IMR-90 (cell line): ENCODE measurements at regions not wholly inside any gene's neighbourhood (a gene's known extent, or its start where the extent isn't known, plus 50 kb on each side); places are given as distances from the start of the nearest gene placed in this dataset.

Experiments used
- ATAC-seq: fragments of 200-7000 bp; cut with Tn5 transposase; 2 replicates; pipeline ENCODE4 v1.9.1; 2020; ENCODE audit warnings: low read depth, mild to moderate bottlenecking, moderate library complexity
- BruUV-seq: library from RNA; stranded (reverse); fragments of 400-500 nt; replicated peaks from 2 replicates; lab custom pipeline; 2021; lab: Mats Ljungman, UMichigan
- CTCF ChIA-PET: fragments of 300-600 bp; formaldehyde crosslinking; extraction: SDS; loops from one replicate; lab custom pipeline; 2021; ENCODE audit warnings: antibody characterized with exemption; lab: Yijun Ruan, JAX
- POLR2A ChIA-PET: fragments of 300-600 bp; sonication (Branson Sonifier 250); formaldehyde crosslinking; loops from one replicate; lab custom pipeline; 2022; ENCODE audit warnings: antibody characterized with exemption; ENCODE audit not compliant: unreplicated experiment; lab: Charles Lee
- DNase-seq: peaks from one replicate; pipeline ENCODE4 v3.0.0; 2013
- H2AFZ ChIP-seq: replicated peaks from 2 replicates; pipeline ENCODE3; 2013; ENCODE audit warnings: low read length, mild to moderate bottlenecking; ENCODE audit not compliant: poor library complexity
- H2AK5ac ChIP-seq: 2 replicates; pipeline ENCODE4 v1.6.1; 2013; ENCODE audit warnings: low read depth, low read length, inconsistent platforms
- H2AK9ac ChIP-seq: replicated peaks from 2 replicates; pipeline ENCODE3; 2013; ENCODE audit warnings: mild to moderate bottlenecking, low read depth, low read length, moderate library complexity; ENCODE audit not compliant: poor library complexity
- H2BK120ac ChIP-seq: 2 replicates; pipeline ENCODE4 v1.6.1; 2013; ENCODE audit warnings: low read depth, low read length, inconsistent platforms
- H2BK15ac ChIP-seq: 3 replicates; pipeline ENCODE4 v1.6.1; 2013; ENCODE audit warnings: low read depth, low read length, inconsistent platforms
- H2BK20ac ChIP-seq: 2 replicates; pipeline ENCODE4 v1.6.1; 2013; ENCODE audit warnings: low read depth, mild to moderate bottlenecking, inconsistent platforms, low read length, moderate library complexity
- H2BK5ac ChIP-seq: 2 replicates; pipeline ENCODE4 v1.6.1; 2013; ENCODE audit warnings: mild to moderate bottlenecking, low read depth, low read length, inconsistent platforms; ENCODE audit not compliant: poor library complexity, severe bottlenecking
- H3K14ac ChIP-seq: replicated peaks from 2 replicates; pipeline ENCODE4 v1.6.1; 2013; ENCODE audit warnings: low read depth, low read length, inconsistent platforms
- H3K18ac ChIP-seq: 2 replicates; pipeline ENCODE4 v1.6.1; 2013; ENCODE audit warnings: low read depth, low read length, control low read depth
- H3K23ac ChIP-seq: 2 replicates; pipeline ENCODE4 v1.6.1; 2013; ENCODE audit warnings: low read depth, low read length, inconsistent platforms
- H3K27ac ChIP-seq: 2 replicates; pipeline ENCODE4 v1.5.1; 2013; ENCODE audit warnings: mild to moderate bottlenecking, control low read depth, low read length; ENCODE audit not compliant: insufficient read depth
- H3K27me3 ChIP-seq: 2 replicates; pipeline ENCODE4 v1.6.1; 2013; ENCODE audit warnings: low read length; ENCODE audit not compliant: control insufficient read depth, insufficient read depth
- H3K36me3 ChIP-seq: 2 replicates; pipeline ENCODE4 v1.6.1; 2013; ENCODE audit warnings: low read length, mixed read lengths; ENCODE audit not compliant: control insufficient read depth, insufficient read depth
- H3K4ac ChIP-seq: 2 replicates; pipeline ENCODE4 v1.6.1; 2013; ENCODE audit warnings: low read depth, low read length, inconsistent platforms
- H3K4me1 ChIP-seq: 2 replicates; pipeline ENCODE4 v1.6.1; 2013; ENCODE audit warnings: low read length, mixed read lengths; ENCODE audit not compliant: control insufficient read depth, insufficient read depth
- H3K4me2 ChIP-seq: 2 replicates; pipeline ENCODE4 v1.6.1; 2013; ENCODE audit warnings: low read depth, mild to moderate bottlenecking, control low read depth, low read length, moderate library complexity
- H3K4me3 ChIP-seq: 2 replicates; pipeline ENCODE4 v1.5.1; 2013; ENCODE audit warnings: low read depth, mild to moderate bottlenecking, control low read depth, low read length, moderate library complexity; ENCODE audit not compliant: insufficient read depth
- H3K56ac ChIP-seq: 2 replicates; pipeline ENCODE4 v1.6.1; 2013; ENCODE audit warnings: low read length, inconsistent platforms; ENCODE audit not compliant: insufficient read depth; ENCODE audit errors: extremely low read depth
- H3K79me1 ChIP-seq, 2 experiments: 2 replicates each; pipeline ENCODE4 v1.6.1; 2013; ENCODE audit warnings: low read length in 2 of 2, inconsistent platforms in 1 of 2, low read depth in 1 of 2
- H3K9ac ChIP-seq: 2 replicates; pipeline ENCODE4 v1.6.1; 2013; ENCODE audit warnings: low read depth, low read length, control low read depth
- H3K9me1 ChIP-seq: 2 replicates; pipeline ENCODE4 v1.6.1; 2013; ENCODE audit warnings: low read length, inconsistent platforms; ENCODE audit not compliant: insufficient read depth
- H3K9me3 ChIP-seq: 2 replicates; pipeline ENCODE4 v1.6.1; 2013; ENCODE audit warnings: low read length; ENCODE audit not compliant: control insufficient read depth, insufficient read depth
- H4K20me1 ChIP-seq: 2 replicates; pipeline ENCODE4 v1.6.1; 2013; ENCODE audit warnings: low read length, inconsistent platforms; ENCODE audit not compliant: insufficient read depth
- H4K5ac ChIP-seq: 2 replicates; pipeline ENCODE4 v1.6.1; 2013; ENCODE audit warnings: mild to moderate bottlenecking, low read depth, low read length, control low read depth
- H4K8ac ChIP-seq, 2 experiments: 2 replicates each; pipeline ENCODE4 v1.6.1; 2013; ENCODE audit warnings: low read depth in 2 of 2, low read length in 2 of 2, control low read depth in 1 of 2, inconsistent platforms in 1 of 2
- H4K91ac ChIP-seq: 2 replicates; pipeline ENCODE4 v1.6.1; 2013; ENCODE audit warnings: low read depth, low read length, inconsistent platforms; ENCODE audit not compliant: insufficient read depth
- BHLHE40 ChIP-seq: fragments of 150-350 bp; IDR thresholded peaks from 2 replicates; pipeline ENCODE4 v1.6.1; 2016; ENCODE audit warnings: mild to moderate bottlenecking, low read depth, low read length
- CEBPB ChIP-seq: IDR thresholded peaks from 2 replicates; pipeline ENCODE4 v1.6.1; 2012; ENCODE audit warnings: low read depth, low read length, improper control_type of control experiment
- CHD1 ChIP-seq: IDR thresholded peaks from 2 replicates; pipeline ENCODE4 v1.6.1; 2012; ENCODE audit warnings: low read depth, low read length, improper control_type of control experiment
- CTCF ChIP-seq: conservative IDR thresholded peaks from 2 replicates; pipeline ENCODE4 v1.5.1; 2012; ENCODE audit warnings: mild to moderate bottlenecking, low read depth, low read length, improper control_type of control experiment
- ELK1 ChIP-seq: fragments of 150-350 bp; IDR thresholded peaks from 2 replicates; pipeline ENCODE4 v1.6.1; 2016; ENCODE audit warnings: low read depth, mild to moderate bottlenecking, low read length, moderate library complexity, borderline replicate concordance
- FOS ChIP-seq: fragments of 150-350 bp; IDR thresholded peaks from 2 replicates; pipeline ENCODE4 v1.6.1; 2016; ENCODE audit warnings: low read depth, low read length
- MAFK ChIP-seq: IDR thresholded peaks from 2 replicates; pipeline ENCODE4 v1.6.1; 2012; ENCODE audit warnings: low read depth, low read length, improper control_type of control experiment
- MAZ ChIP-seq: IDR thresholded peaks from 2 replicates; pipeline ENCODE4 v1.6.1; 2012; ENCODE audit warnings: low read depth, mild to moderate bottlenecking, low read length, improper control_type of control experiment, moderate library complexity, borderline replicate concordance
- MXI1 ChIP-seq: IDR thresholded peaks from 2 replicates; pipeline ENCODE4 v1.6.1; 2012; ENCODE audit warnings: low read depth, mild to moderate bottlenecking, low read length, moderate library complexity, borderline replicate concordance
- NFE2L2 ChIP-seq: fragments of 150-350 bp; IDR thresholded peaks from 2 replicates; pipeline ENCODE4 v1.6.1; 2016; ENCODE audit warnings: low read depth, mild to moderate bottlenecking, low read length
- POLR2A ChIP-seq: IDR thresholded peaks from 2 replicates; pipeline ENCODE4 v1.6.1; 2012; ENCODE audit warnings: mild to moderate bottlenecking, low read depth, low read length
- RAD21 ChIP-seq: IDR thresholded peaks from 2 replicates; pipeline ENCODE4 v1.6.1; 2012; ENCODE audit warnings: low read length, improper control_type of control experiment
- RCOR1 ChIP-seq: IDR thresholded peaks from 2 replicates; pipeline ENCODE4 v1.6.1; 2012; ENCODE audit warnings: mild to moderate bottlenecking, low read length, improper control_type of control experiment; ENCODE audit not compliant: insufficient replicate concordance
- RFX5 ChIP-seq: IDR thresholded peaks from 2 replicates; pipeline ENCODE4 v1.8.0; 2012; ENCODE audit warnings: low read depth, mild to moderate bottlenecking, low read length, moderate library complexity
- SMC3 ChIP-seq: fragments of 150-350 bp; IDR thresholded peaks from 2 replicates; pipeline ENCODE4 v1.6.1; 2016; ENCODE audit warnings: low read depth, mild to moderate bottlenecking, antibody characterized with exemption, low read length, moderate library complexity
- USF2 ChIP-seq: fragments of 150-350 bp; IDR thresholded peaks from 2 replicates; pipeline ENCODE4 v1.6.1; 2017; ENCODE audit warnings: mild to moderate bottlenecking, antibody characterized with exemption, low read length, low read depth
- WGBS, 2 experiments: methylation state at CpG; one replicate each; pipeline versions ENCODE4 v1.1.5 to v1.1.7; 2013; ENCODE audit warnings: missing lambda C conversion rate in 2 of 2; ENCODE audit not compliant: insufficient read length in 1 of 2; ENCODE audit errors: extremely low coverage in 2 of 2; 5-methylcytosine and 5-hydroxymethylcytosine counted together
- dilution Hi-C: fragments of 300-500 bp; cut with HindIII; formaldehyde crosslinking; loops from one replicate; pipeline ENCODE4 v1.14.3; 2018; ENCODE audit warnings: low sequenced_read_pairs; ENCODE audit not compliant: unreplicated experiment
- in situ Hi-C: fragments of 300-500 bp; cut with MboI; formaldehyde crosslinking; loops from 3 replicates; pipeline ENCODE4 v1.14.3; 2019; ENCODE audit warnings: low sequenced_read_pairs, inconsistent platforms, mixed read lengths
- intact Hi-C: fragments of 100-400 bp; cut with micrococcal nuclease; formaldehyde crosslinking; loops from 2 replicates; pipeline ENCODE4 v1.10.0; 2022

- POLR2A ChIA-PET: no interaction called here
- 47% methylated on average over 5 of the region's 13 CpGs; no CpG with 5 or more reads in 1 of the 2 experiments for WGBS, 2 experiments
- Histone ChIP-seq H3K9ac (no peak overlapping the region), H3K56ac (no peak overlapping the region), H2AFZ (no peak overlapping the region), H3K4me3 (no peak overlapping the region), H4K8ac (no peak overlapping the region), H3K9me3 (no peaks in the 10 kb centered on the region), H3K23ac (no peak overlapping the region), H4K20me1 (no peaks in the 10 kb centered on the region), H4K91ac (no peak overlapping the region), H2BK120ac (no peak overlapping the region), H2BK20ac (no peak overlapping the region), H4K5ac (no peak overlapping the region), H2BK15ac (no peak overlapping the region), H3K27me3 (peaks cover 26% of the 10 kb centered on the region; the same call in 1 of the 2 replicates), H2AK5ac (no peak overlapping the region), H3K4me2 (no peak overlapping the region), H3K4me1 (no peaks in the 10 kb centered on the region), H3K9me1 (no peaks in the 10 kb centered on the region), H3K36me3 (no peaks in the 10 kb centered on the region), H3K18ac (no peak overlapping the region), H3K14ac (no peak overlapping the region), H3K4ac (no peak overlapping the region), H3K27ac (no peak overlapping the region), H2AK9ac (no peak overlapping the region), H2BK5ac (no peak overlapping the region), H3K79me1 (no peaks in the 10 kb centered on the region)
- in situ Hi-C loops (no loop called here), dilution Hi-C loops (no loop called here), intact Hi-C loops (no loop called here)
- CTCF ChIA-PET: no interaction called here
- no peak for TF ChIP-seq MXI1
- no peak for TF ChIP-seq FOS
- TF ChIP-seq RCOR1: no peak
- no peak for TF ChIP-seq RAD21
- TF ChIP-seq MAFK: no peak
- no peak for TF ChIP-seq ELK1
- TF ChIP-seq USF2: no peak
- no peak for TF ChIP-seq MAZ
- no peak for TF ChIP-seq NFE2L2
- TF ChIP-seq RFX5: no peak
- TF ChIP-seq BHLHE40: no peak
- TF ChIP-seq CTCF: no peak
- TF ChIP-seq SMC3: no peak
- no peak for TF ChIP-seq CEBPB
- TF ChIP-seq CHD1: no peak
- TF ChIP-seq POLR2A: no peak
- BruUV-seq: no TSS peak
- ATAC-seq: no peak
- no peak for DNase-seq
Observed at GRCh38 chr15:77798151-77798835, 165.6 kb upstream of the LINGO1 start.
